ENCODE measurements at regions not wholly inside any gene's neighbourhood (a gene's known extent, or its start where the extent isn't known, plus 50 kb on each side); places are given as distances from the start of the nearest gene placed in this dataset.

GRCh38 chr16:54815177-54815576, 115.5 kb upstream of the IRX5 start:
- intact Hi-C loops (cut with DNase I) = no loop called here
- DNase-seq (ENCODE audit: low spot score) = no peak

GRCh38 chr16:54813778-54814177, 116.9 kb upstream of the IRX5 start:
- intact Hi-C loops (cut with DNase I) = no loop called here
- DNase-seq (ENCODE audit: low spot score) = no peak

GRCh38 chr16:54812229-54812628, 118.4 kb upstream of the IRX5 start:
- intact Hi-C loops (cut with DNase I) = no loop called here
- no peak for DNase-seq (ENCODE audit: low spot score)

GRCh38 chr16:54808890-54809289, 121.8 kb upstream of the IRX5 start:
- intact Hi-C loops (cut with DNase I) = no loop called here
- DNase-seq (ENCODE audit: low spot score) = no peak

- DNase-seq (ENCODE audit: low spot score) = no peak
- intact Hi-C loops (cut with DNase I) = no loop called here
Measured at GRCh38 chr16:54806881-54807360, 123.7 kb upstream of the IRX5 start.

- no peak for DNase-seq (ENCODE audit: low spot score)
Measured at GRCh38 chr16:54806378-54806777, 124.3 kb upstream of the IRX5 start.

GRCh38 chr16:54805648-54806047, 125.0 kb upstream of the IRX5 start:
- DNase-seq (ENCODE audit: low spot score) = no peak
- intact Hi-C loops (cut with DNase I) = no loop called here

More at GRCh38 chr16:54806378-54806777, 124.3 kb upstream of the IRX5 start:
- intact Hi-C loops (cut with DNase I) = no loop called here

GRCh38 chr16:54801057-54801844, 129.4 kb upstream of the IRX5 start:
- DNase-seq (ENCODE audit: low spot score) = no peak
- intact Hi-C loops (cut with DNase I) = no loop called here

GRCh38 chr16:54798267-54798666, 132.4 kb upstream of the IRX5 start:
- intact Hi-C loops (cut with DNase I) = no loop called here
- no peak for DNase-seq (ENCODE audit: low spot score)

GRCh38 chr16:54796211-54796610, 134.5 kb upstream of the IRX5 start:
- DNase-seq (ENCODE audit: low spot score) = no peak
- intact Hi-C loops (cut with DNase I) = no loop called here

GRCh38 chr16:54792811-54793210, 137.9 kb upstream of the IRX5 start:
- DNase-seq (ENCODE audit: low spot score) = no peak
- intact Hi-C loops (cut with DNase I) = no loop called here

GRCh38 chr16:54787045-54787444, 143.6 kb upstream of the IRX5 start:
- intact Hi-C loops (cut with DNase I) = no loop called here
- DNase-seq (ENCODE audit: low spot score) = no peak

- no peak for DNase-seq (ENCODE audit: low spot score)
- intact Hi-C loops (cut with DNase I) = no loop called here
Measured at GRCh38 chr16:54783980-54784379, 146.7 kb upstream of the IRX5 start.

GRCh38 chr16:54783226-54783625, 147.4 kb upstream of the IRX5 start:
- DNase-seq (ENCODE audit: low spot score) = no peak
- intact Hi-C loops (cut with DNase I) = no loop called here

GRCh38 chr16:54780266-54780665, 150.4 kb upstream of the IRX5 start:
- intact Hi-C loops (cut with DNase I) = no loop called here
- DNase-seq (ENCODE audit: low spot score) = no peak

GRCh38 chr16:54779549-54779948, 151.1 kb upstream of the IRX5 start:
- intact Hi-C loops (cut with DNase I) = no loop called here
- DNase-seq (ENCODE audit: low spot score) = no peak

- DNase-seq (ENCODE audit: low spot score) = no peak
- intact Hi-C loops (cut with DNase I) = no loop called here
Measured at GRCh38 chr16:54774768-54775167, 155.9 kb upstream of the IRX5 start.

- intact Hi-C loops (cut with DNase I) = no loop called here
- DNase-seq (ENCODE audit: low spot score) = no peak
Measured at GRCh38 chr16:54772400-54772799, 158.3 kb upstream of the IRX5 start.

GRCh38 chr16:54766355-54766754, 164.3 kb upstream of the IRX5 start:
- DNase-seq (ENCODE audit: low spot score) = no peak
- intact Hi-C loops (cut with DNase I) = no loop called here

- intact Hi-C loops (cut with DNase I) = no loop called here
- no peak for DNase-seq (ENCODE audit: low spot score)
Measured at GRCh38 chr16:54750249-54750648, 180.4 kb upstream of the IRX5 start.

GRCh38 chr16:54748611-54749190, 182.0 kb upstream of the IRX5 start:
- DNase-seq (ENCODE audit: low spot score) = no peak
- intact Hi-C loops (cut with DNase I) = no loop called here

Data from posterior vena cava (tissue), 2 donors.